ENCODE measurements at regions not wholly inside any gene's neighbourhood (a gene's known extent, or its start where the extent isn't known, plus 50 kb on each side); places are given as distances from the start of the nearest gene placed in this dataset.

- DNase-seq (ENCODE audit: low spot score), result no peak
Observed at GRCh38 chr2:238963161-238963970, 115.5 kb downstream of the TWIST2 start.

DNA sequence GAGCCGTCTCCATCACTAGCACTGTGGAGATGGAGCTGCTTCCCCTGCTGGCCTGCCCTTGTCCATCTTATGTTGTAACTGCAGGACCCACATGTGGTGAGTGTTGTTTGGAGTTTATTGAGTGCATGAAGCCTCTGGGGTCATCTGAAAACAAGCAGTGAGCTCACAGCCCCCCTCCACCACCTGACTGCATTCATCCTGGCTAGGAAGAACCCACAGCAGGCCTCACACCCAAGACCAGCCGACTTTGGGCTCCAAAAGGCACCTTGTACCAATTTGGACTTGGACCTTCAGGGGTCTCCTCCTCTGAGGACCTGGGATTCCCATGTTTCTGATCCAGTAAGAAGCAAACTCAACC, 116.1 kb downstream of the TWIST2 start:
- DNase-seq (ENCODE audit: low spot score), result no peak

- DNase-seq (ENCODE audit: low spot score), result no peak
Observed at GRCh38 chr2:238964544-238965067, 116.7 kb downstream of the TWIST2 start.

GRCh38 chr2:238965371-238966071, 117.6 kb downstream of the TWIST2 start:
- DNase-seq (ENCODE audit: low spot score), result no peak

DNA sequence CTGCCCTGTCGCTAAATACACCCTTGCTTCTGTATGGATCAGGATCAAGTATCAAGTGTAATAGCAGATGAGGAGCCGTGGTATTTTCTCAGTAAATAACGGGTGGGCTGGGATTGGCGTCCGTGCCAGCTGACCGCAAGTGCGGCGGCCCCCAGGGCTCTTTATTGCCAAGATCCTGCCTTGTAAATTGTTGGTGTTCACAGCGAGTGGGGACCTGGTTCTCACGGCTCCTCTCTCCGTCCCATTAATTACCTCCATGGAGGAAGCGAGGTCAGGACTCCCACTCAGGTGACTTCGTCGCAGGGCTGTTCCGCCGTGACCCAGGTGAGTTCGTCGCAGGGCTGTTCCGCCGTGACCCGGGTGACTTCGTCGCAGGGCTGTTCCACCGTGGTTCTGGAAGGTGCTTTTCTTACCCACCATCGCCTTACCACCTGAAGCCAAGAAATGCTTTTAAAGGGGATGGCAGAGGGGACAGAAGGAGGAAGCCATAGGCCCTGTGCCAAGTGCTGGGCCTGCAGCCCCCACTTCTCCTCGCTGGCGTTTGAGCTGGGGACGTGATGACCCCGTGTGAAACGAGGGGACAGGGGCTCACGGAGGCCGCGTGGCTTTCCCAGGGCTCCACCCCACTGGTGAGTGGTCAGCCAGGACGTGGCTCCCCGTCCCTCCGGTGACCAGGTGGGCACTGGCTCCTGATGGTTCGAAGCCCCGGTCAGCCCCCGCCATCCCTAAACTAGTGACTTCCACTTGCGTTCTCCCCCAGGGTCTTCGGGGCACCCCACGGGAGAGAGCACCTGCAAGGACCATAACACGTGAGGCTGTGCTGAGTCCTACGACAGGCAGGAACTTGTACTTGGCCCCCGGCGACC, 118.4 kb downstream of the TWIST2 start:
- DNase-seq (ENCODE audit: low spot score), result no peak

- no peak for DNase-seq (ENCODE audit: low spot score)
Observed at GRCh38 chr2:238967031-238967977, 119.4 kb downstream of the TWIST2 start.

DNA sequence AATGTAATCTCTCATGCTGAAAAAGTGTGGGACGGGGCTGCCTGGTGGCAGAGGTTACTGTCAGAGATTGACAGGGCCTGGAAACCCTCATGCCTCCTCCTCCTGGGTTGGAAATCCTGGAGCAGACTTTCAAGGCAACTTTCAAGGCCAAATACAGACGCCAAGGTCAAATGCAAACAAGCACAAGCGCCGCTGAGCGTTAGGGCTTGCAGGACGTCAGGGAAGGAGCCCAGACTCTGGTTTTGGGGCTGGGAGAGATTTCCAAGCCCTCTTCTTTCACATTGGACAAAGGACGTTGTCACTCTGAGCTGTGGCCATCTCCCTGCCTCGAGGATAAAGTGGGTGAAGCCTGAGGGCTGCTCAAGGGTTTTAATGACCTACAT, 120.1 kb downstream of the TWIST2 start:
- no peak for DNase-seq (ENCODE audit: low spot score)

DNA sequence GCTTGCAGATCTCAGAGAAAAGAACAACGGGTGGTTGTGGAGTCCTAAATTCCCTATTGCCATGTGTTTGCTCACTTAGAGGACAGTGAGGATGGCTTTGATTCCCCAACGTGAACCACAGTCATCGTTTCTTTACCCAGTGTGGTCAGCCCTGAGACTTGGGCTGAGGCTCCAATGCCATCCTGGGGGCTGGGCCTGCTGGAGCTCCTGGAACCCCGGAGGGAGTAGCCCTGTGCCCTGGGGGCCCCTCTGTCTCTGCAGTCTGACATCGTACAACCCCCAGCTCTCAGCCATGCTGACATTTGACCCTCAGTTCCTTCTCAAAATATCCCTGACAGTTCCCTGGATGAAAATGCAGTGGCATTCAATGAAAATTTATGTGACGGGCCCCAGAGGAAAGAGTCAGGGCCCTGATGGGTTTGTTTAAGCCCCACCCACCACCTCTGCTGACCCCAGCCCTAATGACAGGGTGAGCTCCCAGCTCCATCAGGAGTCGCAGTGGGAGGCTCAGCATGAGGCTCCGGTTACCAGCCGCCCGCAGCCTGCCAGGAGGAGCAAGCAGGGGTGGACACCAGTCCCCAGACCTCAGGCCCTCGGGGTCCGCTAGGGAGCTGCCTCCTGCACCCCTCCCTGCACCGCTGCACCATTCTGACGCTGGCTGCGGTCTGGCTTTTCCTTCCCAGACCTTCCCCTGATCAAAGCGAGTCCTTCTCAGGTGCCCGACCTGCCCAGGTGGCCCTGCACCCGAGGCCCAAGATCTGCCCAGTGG, 120.9 kb downstream of the TWIST2 start:
- DNase-seq (ENCODE audit: low spot score), result no peak

DNA sequence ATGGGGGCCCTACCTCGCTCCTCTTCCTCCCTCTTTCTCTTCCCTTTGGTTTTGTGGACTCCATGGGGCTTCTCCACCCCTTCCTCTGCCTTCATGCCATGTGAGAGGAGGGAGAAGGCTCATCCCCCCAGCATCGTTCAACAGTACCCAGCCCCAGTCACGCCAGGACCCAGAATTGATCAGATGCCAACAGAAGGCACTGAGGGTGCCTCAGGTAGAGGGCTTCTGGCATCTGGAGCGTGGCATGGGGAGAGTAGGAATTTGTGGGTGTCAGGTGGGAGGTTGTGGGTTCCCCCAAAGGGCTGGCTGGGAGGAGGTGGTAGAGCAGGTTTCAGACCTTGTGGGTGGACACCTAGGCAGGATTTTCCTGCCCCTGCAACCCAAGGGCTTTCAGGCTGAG, 122.0 kb downstream of the TWIST2 start:
- no peak for DNase-seq (ENCODE audit: low spot score)

- DNase-seq (ENCODE audit: low spot score), result peak; percentile 68
Observed at GRCh38 chr2:238970553-238971081, 122.7 kb downstream of the TWIST2 start.

GRCh38 chr2:238971318-238972145, 123.6 kb downstream of the TWIST2 start:
- no peak for DNase-seq (ENCODE audit: low spot score)

DNA sequence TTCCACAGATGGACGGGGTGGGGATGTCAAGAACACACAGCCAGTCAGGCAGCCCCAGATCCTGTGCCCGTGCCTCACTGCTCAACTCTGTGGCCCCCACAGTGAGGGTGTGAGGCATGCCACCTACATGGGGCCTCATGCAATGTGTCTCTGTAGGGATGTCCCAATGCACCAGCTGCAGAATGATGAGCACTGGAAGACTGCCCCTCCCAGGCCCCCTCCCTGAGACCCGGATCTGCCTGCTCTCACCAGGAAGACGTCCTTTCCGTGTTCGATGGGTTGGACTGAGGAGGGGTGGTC, 124.2 kb downstream of the TWIST2 start:
- no peak for DNase-seq (ENCODE audit: low spot score)

DNA sequence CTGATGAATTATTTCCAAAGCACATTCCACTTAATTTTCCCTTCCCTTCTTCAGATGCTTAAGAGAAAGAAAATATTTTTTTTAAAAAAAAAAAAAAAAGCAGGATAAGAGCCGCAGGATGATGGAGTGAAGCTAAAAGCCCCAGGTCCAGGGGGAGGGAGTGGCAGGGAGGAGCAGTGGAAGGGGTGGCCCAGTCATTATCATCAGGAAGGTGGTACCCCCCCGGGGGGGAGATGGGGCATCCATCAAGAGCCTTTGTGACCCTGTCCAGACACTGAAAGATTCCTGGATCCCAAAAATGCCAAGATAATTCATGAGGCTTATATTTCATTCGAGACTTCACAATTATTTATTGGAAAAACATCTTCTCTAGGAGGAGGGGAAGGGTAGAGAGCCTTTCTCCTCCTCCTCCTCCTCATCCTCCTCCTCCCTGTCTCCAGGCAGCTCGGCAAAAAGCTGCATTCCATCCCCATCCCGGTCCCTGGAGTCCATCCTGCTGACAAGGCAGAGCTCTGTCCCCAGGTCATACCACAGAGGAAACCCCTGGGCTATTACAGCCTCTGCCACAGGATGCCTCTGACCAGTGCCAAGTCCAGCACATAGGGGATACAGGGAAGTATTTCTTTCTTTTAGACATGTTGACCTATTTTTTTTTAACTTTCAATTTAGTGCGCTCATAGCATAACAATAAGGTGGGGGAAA, 125.3 kb downstream of the TWIST2 start:
- DNase-seq (ENCODE audit: low spot score), result no peak

GRCh38 chr2:238974081-238974480, 126.2 kb downstream of the TWIST2 start:
- no peak for DNase-seq (ENCODE audit: low spot score)

GRCh38 chr2:238974501-238975166, 126.7 kb downstream of the TWIST2 start:
- no peak for DNase-seq (ENCODE audit: low spot score)

DNA sequence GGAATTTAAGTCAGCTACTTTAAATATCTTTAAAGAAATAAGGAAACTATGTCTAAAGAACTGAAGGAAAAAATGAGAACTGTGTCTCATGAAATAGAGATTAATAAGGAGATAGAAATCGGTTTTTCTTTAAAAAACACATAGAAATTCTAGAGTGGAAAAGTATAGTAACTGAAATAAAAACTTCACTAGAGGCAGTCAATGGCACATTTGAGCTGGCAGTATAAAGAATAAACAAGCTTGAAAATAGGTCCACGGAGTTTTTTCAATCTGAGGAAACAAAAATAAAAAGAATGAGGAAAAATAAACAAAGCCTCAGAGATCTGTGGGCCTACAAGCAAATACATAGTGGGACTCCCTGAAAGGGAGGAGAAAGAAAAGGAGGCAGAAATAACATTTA, 127.5 kb downstream of the TWIST2 start:
- DNase-seq (ENCODE audit: low spot score), result no peak

DNA sequence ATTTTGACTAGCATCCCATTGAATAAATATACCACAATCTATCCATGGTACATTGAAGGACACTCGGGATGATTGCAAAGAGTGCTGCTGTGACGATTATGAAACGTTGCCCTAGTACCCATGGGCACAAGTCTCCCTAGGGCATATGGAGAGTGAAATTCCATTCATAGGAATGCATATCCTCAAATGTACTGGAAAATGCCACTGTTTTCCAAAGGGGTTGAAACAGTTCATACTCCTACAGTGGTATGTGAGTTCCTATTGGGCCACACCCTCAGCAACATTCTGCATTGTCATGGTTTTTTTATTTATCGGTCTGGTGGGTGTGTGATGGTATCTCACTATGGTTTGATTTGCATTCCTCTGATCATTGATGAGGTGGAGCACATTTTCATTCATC, 130.6 kb downstream of the TWIST2 start:
- no peak for DNase-seq (ENCODE audit: low spot score)

DNA sequence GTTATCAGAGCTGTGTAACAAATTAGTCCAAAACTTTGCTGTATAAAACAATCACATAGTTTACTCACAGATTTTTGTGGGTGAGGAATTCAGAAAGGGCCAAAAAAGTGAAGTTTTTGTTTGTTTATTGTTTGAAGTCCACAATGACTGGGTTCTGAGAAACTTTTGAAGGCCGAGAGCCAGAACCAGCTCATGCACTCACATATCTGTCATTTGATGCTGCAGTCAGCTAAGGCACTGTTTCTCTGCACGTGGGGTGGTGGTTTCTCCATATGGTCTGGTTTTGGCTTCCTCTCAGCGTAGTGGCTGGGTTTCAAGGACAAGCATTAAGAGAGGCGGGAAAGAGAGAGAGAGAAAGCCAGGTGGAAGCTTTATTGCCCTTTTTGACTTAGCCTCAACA, 131.8 kb downstream of the TWIST2 start:
- no peak for DNase-seq (ENCODE audit: low spot score)

All from germinal center (tissue), 1 donor.